ENCODE measurements at regions not wholly inside any gene's neighbourhood (a gene's known extent, or its start where the extent isn't known, plus 50 kb on each side); places are given as distances from the start of the nearest gene placed in this dataset.
"Not testable (repeated sequence)": the region's sequence is repeated elsewhere in the genome, so short reads cannot be mapped to it uniquely, and the experiment has no call there.

DNA sequence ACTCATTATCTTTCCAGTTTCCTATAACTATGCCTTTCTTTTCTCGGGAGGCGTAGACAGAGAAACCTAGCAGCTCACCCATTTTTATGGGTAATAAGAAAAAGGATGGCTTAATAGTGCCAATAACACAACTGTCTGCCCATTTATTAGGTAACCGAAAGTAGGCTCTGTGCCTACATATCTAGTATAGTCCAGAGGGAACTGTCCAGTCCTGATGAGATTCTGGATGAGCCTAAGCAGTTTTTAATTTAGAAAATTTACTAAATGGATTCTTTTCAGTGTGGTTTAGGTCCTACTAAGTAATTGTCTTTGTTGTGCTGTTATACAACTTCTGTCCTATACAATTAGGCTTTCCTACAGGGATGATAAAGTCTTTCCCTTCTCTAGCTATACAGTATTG lies 157.6 kb downstream of the UNC93B1 start:
- not testable (repeated sequence) for H3K36me3 Mint-ChIP-seq (ENCODE audit: low read depth); H3K4me3 Mint-ChIP-seq

DNA sequence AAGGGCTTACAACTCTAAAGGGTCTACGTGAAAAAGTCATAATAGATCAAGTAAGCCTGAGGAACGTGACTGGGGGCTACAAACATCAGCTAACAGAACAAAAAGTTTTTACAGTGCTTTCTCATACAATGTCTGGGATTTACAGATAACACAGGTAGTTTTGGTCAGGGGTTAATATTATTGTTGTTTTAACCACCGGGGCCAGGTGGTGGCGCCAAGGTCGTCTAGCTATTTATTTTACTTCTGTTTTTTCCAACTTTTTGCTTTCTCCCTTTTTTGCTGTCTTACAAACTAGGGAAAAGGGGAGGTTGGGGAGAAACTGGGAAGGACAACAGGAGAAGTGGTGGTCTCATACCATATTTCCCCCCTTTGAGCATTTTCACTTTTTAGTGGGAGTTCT lies 158.6 kb downstream of the UNC93B1 start:
- not testable (repeated sequence) for H3K4me3 Mint-ChIP-seq; H3K27ac Mint-ChIP-seq; H3K4me1 Mint-ChIP-seq (ENCODE audit: low read depth); DNase-seq; H3K36me3 Mint-ChIP-seq (ENCODE audit: low read depth); H3K27me3 Mint-ChIP-seq; H3K9me3 Mint-ChIP-seq

More for the DNA sequence above, 157.6 kb downstream of the UNC93B1 start:
- H3K27me3 Mint-ChIP-seq; DNase-seq; H3K4me1 Mint-ChIP-seq (ENCODE audit: low read depth); H3K9me3 Mint-ChIP-seq; H3K27ac Mint-ChIP-seq: not testable (repeated sequence)

DNA sequence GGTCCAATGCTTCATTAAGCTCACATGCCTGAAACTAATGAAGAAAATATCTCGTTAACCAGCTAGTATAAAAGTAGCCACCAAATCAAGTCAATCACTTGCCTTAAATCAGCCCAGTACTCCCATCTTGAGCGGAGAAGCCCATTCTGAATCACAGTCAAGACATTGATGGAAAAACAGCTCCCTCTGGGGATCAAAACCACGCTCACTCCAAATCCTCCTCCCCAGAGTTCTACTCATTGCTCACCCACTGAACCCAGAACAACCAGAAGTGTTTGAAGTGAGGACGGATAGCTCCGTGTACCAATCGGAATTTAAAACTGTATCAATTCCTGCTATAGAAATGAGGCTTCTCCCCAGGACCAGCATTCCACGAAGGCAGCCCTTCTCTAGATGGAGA lies 163.3 kb downstream of the UNC93B1 start:
- not testable (repeated sequence) for DNase-seq; H3K27ac Mint-ChIP-seq; H3K4me3 Mint-ChIP-seq; H3K27me3 Mint-ChIP-seq; H3K4me1 Mint-ChIP-seq (ENCODE audit: low read depth); H3K9me3 Mint-ChIP-seq; H3K36me3 Mint-ChIP-seq (ENCODE audit: low read depth)

DNA sequence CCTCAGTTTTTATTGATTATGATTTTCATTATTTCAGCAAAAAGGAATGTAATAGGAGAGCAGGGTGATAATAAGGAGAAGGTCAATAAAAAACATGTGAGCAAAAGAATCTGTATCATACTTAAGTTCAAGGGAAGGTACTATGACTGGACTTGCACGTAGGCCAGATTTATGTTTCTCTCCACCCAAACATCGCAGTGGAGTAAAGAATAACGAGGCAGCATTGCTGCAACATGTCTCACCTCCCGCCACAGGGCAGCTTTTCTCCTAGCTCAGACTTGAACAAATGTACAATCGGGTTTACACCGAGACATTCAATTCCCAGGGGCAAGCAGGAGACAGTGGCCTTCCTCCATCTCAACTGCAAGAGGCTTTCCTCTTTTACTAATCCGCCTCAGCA lies 155.7 kb upstream of the ALDH3B2 start:
- DNase-seq; H3K9me3 Mint-ChIP-seq; H3K36me3 Mint-ChIP-seq (ENCODE audit: low read depth); H3K27ac Mint-ChIP-seq; H3K4me3 Mint-ChIP-seq: not testable (repeated sequence)
- H3K4me1 Mint-ChIP-seq (ENCODE audit: low read depth), result peaks cover 13% of the 10 kb centered on the region
- H3K27me3 Mint-ChIP-seq, result peaks cover 39% of the 10 kb centered on the region

DNA sequence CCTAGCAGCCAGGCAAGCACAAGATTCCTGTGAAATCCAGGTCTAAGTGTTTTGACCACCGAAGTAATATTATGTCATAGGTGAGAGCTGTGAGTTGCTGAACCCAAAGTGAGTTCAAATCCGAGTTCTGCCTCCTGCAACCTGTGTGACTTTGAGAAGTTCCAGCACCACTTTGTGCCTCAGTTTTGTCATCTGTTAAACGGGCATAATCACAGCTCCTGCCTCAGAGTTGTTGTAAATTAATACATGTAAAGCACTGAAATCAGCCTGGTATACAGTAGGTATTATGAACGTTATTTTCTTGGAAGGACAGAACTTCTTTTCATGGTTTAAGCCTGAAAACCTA lies 152.5 kb upstream of the ALDH3B2 start:
- DNase-seq; H3K9me3 Mint-ChIP-seq; H3K27ac Mint-ChIP-seq; H3K4me3 Mint-ChIP-seq; H3K36me3 Mint-ChIP-seq (ENCODE audit: low read depth): not testable (repeated sequence)
- Mint-ChIP-seq H3K27me3 (peaks cover 44% of the 10 kb centered on the region), H3K4me1 (ENCODE audit: low read depth) (peaks cover 13% of the 10 kb centered on the region)

DNA sequence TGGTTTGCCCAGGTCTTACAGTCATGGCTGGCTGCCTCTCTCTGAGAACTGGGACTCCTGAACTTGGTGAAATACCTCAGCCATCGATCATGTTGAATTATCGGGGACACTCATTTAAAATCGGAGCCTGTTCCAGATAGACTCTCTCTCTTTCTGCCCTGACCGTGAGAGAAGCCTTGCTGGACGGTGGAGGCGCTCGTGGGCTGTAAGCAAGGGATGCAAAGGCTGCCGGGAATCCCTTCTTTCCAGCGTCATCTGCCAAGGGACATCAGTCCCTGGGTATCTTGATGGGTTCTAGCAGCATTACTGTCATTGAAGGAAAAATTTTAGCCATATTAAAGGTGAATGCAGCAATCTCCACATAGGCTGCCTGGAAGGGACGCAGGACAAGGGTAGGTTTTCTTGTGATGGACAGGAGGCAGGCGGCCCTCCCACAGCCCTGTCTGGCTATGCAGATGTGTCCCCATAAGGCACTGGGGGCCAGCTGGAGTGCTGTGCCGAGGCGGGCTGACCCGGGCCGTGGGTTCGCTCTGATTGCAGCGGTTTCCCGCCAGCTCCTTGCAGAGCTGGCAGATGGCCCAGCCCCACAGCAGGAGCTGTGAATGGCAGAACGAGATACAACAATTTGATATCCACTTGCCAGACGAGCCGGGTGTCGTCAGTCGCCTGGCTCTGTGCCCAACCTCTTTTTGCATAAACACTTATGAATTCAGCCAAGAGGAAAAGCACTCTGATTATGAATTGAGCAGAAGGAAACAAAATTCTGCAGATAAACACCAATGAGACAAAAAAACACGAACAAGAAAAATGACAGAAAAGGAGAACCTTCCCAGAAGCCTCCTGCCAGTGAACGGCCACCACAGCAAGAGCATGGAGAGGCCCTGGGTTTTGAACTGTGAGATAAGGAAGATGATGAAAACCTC lies 151.9 kb upstream of the ALDH3B2 start:
- H3K9me3 Mint-ChIP-seq; H3K27ac Mint-ChIP-seq; DNase-seq; H3K4me3 Mint-ChIP-seq; H3K36me3 Mint-ChIP-seq (ENCODE audit: low read depth): not testable (repeated sequence)
- H3K4me1 Mint-ChIP-seq (ENCODE audit: low read depth), result peaks cover 13% of the 10 kb centered on the region
- H3K27me3 Mint-ChIP-seq, result peaks cover 47% of the 10 kb centered on the region

DNA sequence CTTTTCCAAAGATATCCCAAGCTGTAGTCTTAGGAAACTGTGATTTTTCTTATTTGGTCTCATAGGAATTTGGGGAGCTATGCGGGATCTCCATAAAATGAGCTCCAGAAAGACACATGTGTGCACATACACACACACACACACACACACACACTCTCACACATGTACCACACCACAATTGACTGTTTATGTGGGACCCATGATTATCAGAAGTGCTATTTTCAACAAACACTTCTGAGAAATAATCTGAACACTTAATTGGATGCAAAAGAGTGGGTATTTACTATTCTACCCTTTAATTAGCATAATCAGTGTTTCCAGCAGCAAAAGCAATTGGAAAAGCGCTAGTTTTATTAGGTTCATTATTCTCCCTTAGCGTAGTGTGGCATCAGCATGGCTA lies 150.4 kb upstream of the ALDH3B2 start:
- not testable (repeated sequence) for H3K9me3 Mint-ChIP-seq; H3K27ac Mint-ChIP-seq; H3K36me3 Mint-ChIP-seq (ENCODE audit: low read depth); DNase-seq; H3K4me3 Mint-ChIP-seq
- peaks cover 13% of the 10 kb centered on the region for H3K4me1 Mint-ChIP-seq (ENCODE audit: low read depth)
- H3K27me3 Mint-ChIP-seq, result peaks cover 50% of the 10 kb centered on the region

DNA sequence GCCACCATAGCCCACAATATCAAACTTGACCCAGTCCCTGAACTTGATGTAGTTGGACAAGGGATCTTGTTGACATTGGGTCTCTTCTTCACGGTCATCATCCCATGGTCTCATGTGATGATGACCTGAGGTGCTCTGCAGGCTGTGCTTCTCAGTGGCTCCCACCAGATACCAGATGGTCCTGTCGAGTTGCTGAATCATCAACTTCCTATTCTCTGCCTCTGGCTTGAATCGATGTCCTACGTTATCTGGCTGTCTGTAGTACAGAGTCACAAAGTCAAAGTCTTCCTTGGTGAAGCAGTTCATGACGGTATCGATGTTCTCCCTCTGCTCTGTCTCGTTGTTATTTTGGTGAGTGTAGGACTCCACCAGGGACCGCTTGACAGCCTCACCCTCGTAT lies 145.7 kb upstream of the ALDH3B2 start:
- no peak overlapping the region for H3K4me3 Mint-ChIP-seq
- no peaks in the 10 kb centered on the region for H3K4me1 Mint-ChIP-seq (ENCODE audit: low read depth)
- no peaks in the 10 kb centered on the region for H3K9me3 Mint-ChIP-seq
- no peaks in the 10 kb centered on the region for H3K36me3 Mint-ChIP-seq (ENCODE audit: low read depth)
- H3K27ac Mint-ChIP-seq, result no peak overlapping the region
- H3K27me3 Mint-ChIP-seq, result peaks cover 27% of the 10 kb centered on the region
- no peak for DNase-seq

DNA sequence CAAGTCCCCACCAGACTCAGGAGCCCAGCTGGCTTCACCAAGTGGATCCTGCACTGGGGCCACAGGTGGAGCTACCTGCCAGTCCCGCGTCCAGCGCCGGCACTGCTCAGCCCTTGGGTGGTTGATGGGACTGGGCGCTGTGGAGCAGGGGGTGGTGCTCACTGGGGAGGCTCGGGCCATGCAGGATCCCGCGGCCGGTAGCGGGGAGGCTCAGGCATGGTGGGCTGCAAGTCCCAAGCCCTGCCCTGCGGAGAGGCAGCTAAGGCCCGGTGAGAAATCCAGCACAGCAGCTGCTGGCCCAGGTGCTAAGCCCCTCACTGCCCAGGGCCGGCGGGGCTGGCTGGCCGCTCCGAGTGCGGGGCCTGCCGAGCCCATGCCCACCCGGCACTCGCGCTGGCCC lies 143.1 kb upstream of the ALDH3B2 start:
- H3K4me1 Mint-ChIP-seq (ENCODE audit: low read depth); H3K36me3 Mint-ChIP-seq (ENCODE audit: low read depth); H3K27ac Mint-ChIP-seq; H3K9me3 Mint-ChIP-seq; DNase-seq; H3K4me3 Mint-ChIP-seq: not testable (repeated sequence)
- H3K27me3 Mint-ChIP-seq, result peaks cover 20% of the 10 kb centered on the region

DNA sequence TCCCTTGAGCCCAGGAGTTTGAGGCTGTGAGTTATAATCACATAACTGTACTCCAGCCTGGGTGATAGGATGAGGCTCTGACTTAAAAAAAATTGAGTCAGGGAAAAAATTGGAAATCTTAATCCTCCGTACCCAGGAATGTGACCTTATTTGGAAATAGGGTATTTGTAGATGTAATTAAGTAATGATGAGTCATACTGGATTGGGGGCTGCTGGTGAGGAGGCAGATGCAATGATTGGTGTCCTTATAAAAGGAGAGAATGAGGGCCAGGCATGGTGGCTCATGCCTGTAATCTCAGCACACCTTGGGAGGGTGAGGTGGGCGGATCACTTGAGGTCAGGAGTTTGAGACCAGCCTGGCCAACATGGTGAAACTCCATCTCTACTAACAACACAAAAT lies 134.9 kb upstream of the ALDH3B2 start:
- not testable (repeated sequence) for H3K27me3 Mint-ChIP-seq, H3K27ac Mint-ChIP-seq

DNA sequence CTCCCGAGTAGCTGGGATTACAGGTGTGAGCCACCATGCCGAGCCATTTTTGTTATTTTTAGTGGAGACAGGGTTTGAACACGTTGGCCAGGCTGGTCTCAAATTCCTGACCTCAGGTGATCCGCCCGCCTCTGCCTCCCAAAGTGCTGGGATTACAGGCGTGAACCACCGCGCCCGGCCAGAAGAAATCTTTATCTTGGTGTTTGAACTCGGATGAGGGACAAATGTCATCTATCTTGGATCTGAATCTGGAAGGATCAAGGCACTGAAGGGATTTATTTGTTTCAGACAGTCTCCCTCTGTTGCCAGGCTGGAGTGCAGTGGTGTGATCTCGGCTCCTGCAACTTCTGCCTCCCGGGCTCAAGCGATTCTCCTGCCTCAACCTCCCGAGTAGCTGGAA lies 133.5 kb upstream of the ALDH3B2 start:
- not testable (repeated sequence) for H3K27me3 Mint-ChIP-seq; H3K9me3 Mint-ChIP-seq; DNase-seq; H3K36me3 Mint-ChIP-seq (ENCODE audit: low read depth); H3K27ac Mint-ChIP-seq; H3K4me3 Mint-ChIP-seq
- H3K4me1 Mint-ChIP-seq (ENCODE audit: low read depth), result peaks cover 24% of the 10 kb centered on the region

More for the DNA sequence above, 134.9 kb upstream of the ALDH3B2 start:
- not testable (repeated sequence) for H3K4me1 Mint-ChIP-seq (ENCODE audit: low read depth); H3K4me3 Mint-ChIP-seq; H3K9me3 Mint-ChIP-seq; H3K36me3 Mint-ChIP-seq (ENCODE audit: low read depth); DNase-seq

DNA sequence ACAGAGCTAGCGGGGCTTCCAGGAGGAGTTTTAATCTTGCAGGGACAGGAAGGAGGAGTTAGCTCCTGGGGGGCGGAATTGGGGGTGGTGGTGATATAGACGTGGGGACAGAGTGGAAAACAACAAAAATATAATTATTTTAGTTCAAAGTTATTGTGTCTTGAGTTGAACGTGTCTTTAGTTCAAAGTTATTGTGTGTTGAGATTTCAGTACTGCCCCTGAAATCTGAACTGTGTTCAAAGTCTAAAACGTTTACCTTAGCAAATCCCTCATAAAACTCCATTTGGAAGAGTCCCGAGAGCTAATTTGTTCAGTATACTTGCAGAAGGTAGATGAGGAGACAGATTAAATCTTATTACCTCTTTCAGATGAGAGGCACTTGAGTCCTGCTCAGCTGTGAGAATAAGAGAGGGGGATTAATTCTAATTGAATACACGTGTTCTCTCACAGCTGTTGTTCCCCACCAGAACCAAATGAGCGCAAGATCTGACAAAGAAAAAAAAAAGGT lies 132.4 kb upstream of the ALDH3B2 start:
- not testable (repeated sequence) for H3K36me3 Mint-ChIP-seq (ENCODE audit: low read depth); H3K9me3 Mint-ChIP-seq; H3K27me3 Mint-ChIP-seq; DNase-seq
- peaks cover 30% of the 10 kb centered on the region for H3K4me1 Mint-ChIP-seq (ENCODE audit: low read depth)
- H3K4me3 Mint-ChIP-seq, result peak overlapping the region; percentile 88
- H3K27ac Mint-ChIP-seq, result peak overlapping the region; percentile 26

DNA sequence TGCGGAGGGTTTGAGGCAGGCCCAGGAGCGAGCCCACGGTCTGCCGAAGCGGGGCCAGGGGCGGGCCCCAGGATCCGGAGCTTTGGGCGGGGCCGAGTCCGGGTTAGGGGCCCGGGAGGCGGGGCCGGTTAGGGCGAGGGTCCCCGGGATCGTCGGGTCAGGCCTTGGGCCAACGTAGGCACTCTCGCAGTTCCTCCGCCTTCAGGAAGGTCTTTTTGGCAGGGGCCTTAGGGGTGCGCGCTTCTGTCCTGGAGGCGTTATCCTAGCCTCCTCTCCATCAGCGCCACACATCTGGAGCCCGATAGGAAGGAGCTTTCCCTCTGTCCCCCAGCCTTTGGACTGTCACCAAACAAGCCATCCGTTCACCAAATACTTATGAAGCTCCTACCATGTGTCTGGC lies 131.8 kb upstream of the ALDH3B2 start:
- H3K4me1 Mint-ChIP-seq (ENCODE audit: low read depth), result peaks cover 30% of the 10 kb centered on the region
- not testable (repeated sequence) for H3K9me3 Mint-ChIP-seq; DNase-seq; H3K36me3 Mint-ChIP-seq (ENCODE audit: low read depth); H3K27me3 Mint-ChIP-seq
- peak overlapping the region; percentile 99 for H3K27ac Mint-ChIP-seq
- peak overlapping the region; percentile 88 for H3K4me3 Mint-ChIP-seq

DNA sequence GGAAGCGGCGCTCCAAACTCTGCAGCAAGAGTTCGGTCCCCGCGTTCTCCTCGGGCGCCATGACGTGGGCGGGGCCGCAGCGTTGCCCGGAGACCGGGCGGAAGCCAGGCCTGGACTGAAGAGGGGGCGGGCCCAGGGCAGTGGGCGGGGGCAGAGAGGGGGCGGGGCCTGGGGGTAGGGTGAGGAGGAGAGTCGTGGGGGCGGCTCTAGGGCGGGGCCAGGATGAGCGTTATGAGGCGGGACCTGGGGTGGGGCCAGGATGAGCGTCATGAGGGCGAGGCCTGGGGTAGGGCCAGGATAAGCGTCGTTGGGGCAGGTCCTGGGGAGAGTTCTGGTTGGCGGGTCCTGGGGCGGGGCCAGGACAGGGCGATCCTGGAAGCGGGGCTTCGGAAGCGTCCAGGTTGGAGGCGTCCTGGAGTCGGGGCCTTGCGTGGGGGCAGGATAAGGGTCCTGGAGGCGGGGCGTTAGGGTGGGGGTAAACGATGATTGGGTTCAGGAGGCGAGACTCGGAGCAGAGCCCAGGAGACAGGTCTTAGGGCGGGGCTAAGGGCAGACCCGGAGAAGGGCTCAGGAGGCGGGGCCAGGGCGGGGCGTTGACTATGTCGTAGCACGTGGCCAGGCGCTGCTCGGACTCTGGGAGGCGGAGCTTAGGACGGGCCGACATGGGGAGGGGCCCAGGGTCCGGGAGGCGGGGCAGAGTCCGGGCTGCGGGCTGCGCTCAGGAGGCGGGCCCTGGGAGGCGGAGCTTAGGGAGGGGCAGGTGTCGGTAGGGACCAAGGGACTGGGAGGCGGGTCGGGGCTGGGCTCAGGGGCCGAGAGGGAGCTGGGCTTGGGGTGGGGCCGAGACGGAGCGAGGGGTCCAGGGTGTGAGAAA lies 131.1 kb upstream of the ALDH3B2 start:
- Mint-ChIP-seq H3K4me1 (ENCODE audit: low read depth) (peaks cover 30% of the 10 kb centered on the region), H3K27ac (peak overlapping the region; percentile 99), H3K4me3 (peak overlapping the region; percentile 88)
- not testable (repeated sequence) for H3K27me3 Mint-ChIP-seq; H3K36me3 Mint-ChIP-seq (ENCODE audit: low read depth); H3K9me3 Mint-ChIP-seq
- DNase-seq, result peak; percentile 98
